OCI-LY3 (cell line): ENCODE measurements at regions not wholly inside any gene's neighbourhood (a gene's known extent, or its start where the extent isn't known, plus 50 kb on each side); places are given as distances from the start of the nearest gene placed in this dataset.

Experiments
- EZH2phosphoT487 ChIP-seq: fragments of 200-600 bp; shearing (Covaris generic); IDR thresholded peaks from 2 replicates; pipeline ENCODE4 v1.6.1; 2018; ENCODE audit warnings: antibody characterized with exemption, mixed run types, low read depth
- TF ChIP-seq, protein P1 (sequence below): fragments of 200-600, 300-600 bp; sonication (generic); IDR thresholded peaks from 2 replicates; pipeline ENCODE4 v1.5.1; 2014; ENCODE audit warnings: antibody characterized with exemption, low read length, low read depth

DNA sequence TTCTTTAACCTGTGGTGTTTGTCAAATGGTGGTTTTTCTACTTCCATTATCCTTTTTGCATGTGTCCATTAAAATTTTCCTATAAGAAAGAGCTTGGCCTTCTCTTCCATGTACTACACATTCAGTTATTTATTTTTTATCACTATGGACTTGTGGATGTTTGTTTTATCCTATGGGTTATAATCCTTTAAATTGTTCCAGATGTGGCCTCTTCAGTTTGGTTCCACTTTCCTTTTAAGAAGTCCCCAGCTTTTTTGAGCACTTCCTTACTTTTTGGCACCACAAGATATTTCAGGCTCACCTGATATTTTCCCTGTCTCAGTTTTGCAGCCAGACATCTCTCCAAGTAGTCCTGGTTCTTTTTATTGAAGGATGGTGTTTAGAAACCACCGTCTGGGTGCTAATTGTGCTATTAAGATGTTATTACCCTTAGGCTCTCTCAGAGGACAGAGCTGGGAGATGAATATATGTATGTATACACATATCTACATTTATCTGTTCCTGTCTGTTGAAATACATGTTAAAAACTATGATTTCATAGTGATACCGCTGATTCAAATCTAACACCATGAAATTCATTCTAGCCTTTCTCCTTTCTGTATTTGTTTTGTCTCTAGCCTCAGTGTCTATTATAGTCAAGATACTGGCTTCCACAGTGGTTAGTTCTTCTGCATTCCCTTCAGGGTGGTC, 408.5 kb upstream of the RGS6 start:
- TF ChIP-seq, protein P1, sequence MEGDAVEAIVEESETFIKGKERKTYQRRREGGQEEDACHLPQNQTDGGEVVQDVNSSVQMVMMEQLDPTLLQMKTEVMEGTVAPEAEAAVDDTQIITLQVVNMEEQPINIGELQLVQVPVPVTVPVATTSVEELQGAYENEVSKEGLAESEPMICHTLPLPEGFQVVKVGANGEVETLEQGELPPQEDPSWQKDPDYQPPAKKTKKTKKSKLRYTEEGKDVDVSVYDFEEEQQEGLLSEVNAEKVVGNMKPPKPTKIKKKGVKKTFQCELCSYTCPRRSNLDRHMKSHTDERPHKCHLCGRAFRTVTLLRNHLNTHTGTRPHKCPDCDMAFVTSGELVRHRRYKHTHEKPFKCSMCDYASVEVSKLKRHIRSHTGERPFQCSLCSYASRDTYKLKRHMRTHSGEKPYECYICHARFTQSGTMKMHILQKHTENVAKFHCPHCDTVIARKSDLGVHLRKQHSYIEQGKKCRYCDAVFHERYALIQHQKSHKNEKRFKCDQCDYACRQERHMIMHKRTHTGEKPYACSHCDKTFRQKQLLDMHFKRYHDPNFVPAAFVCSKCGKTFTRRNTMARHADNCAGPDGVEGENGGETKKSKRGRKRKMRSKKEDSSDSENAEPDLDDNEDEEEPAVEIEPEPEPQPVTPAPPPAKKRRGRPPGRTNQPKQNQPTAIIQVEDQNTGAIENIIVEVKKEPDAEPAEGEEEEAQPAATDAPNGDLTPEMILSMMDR = no peak
- no peak for TF ChIP-seq EZH2phosphoT487
